ENCODE measurements at regions not wholly inside any gene's neighbourhood (a gene's known extent, or its start where the extent isn't known, plus 50 kb on each side); places are given as distances from the start of the nearest gene placed in this dataset.

DNA sequence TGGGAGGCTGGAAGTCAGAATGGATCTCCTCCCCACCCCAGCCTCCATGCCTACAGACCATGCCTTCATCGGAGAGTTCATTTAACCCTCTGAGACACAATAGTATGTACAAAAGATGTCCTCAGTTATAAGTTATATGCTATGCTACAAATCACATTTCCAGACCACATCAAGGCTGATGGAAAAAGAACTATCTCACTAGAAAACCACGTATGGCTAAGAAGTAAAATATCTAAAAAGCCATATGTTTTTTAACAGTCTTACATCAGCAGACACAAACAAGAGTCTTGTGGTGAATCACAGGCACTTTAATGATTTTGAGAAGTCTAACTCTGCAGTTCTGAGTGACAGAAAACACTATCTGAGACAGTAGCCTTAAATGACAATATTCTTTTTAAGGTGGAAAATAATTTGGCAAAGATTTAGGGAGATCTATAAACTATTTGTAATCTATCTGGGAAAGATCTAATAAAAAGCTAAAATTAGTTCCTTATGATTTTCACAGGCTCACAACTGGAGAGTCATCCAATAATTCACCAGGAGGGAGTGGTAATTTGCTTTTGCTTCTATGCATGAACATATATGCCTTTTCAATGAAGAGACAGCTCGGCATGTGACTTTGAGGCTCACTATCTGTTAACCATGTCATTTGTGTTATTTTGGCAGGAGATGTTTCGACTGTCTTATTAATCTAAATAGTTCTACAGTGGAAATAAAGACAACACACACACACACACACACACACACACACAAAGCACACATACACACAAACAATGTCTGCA, 197.5 kb downstream of the IRS1 start:
- H3K27me3 ChIP-seq (ENCODE audit: low read depth): peaks cover 3% of the 10 kb centered on the region
- in situ Hi-C loops (cut with MboI; ENCODE audit: low sequenced_read_pairs): no loop called here
- no peak for DNase-seq (ENCODE audit: low spot score in 2 of 2)
- no peaks in the 10 kb centered on the region for H3K4me1 ChIP-seq
- H3K36me3 ChIP-seq (replicated peaks): no peaks in the 10 kb centered on the region
- H3K4me3 ChIP-seq: no peak overlapping the region
- H3K9me3 ChIP-seq: no peaks in the 10 kb centered on the region

DNA sequence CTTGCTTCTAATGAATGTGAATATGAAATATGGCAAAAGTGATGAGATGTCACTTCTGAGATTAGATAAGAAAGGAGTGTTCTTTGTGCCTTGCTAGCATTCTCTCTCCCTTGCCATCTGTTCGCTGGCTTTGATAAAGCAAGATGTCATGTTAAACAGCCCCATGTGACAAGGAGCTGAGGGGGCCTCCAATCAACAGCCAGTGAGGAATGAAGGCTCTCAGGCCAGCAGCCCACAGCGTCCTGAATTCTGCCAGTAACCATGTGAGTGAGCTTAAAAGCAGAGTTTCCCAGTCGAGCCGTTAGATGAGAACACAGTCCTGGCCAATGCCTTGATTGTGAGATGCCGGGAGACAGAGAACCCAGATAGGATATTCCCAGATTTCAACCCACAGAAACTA, 198.8 kb downstream of the IRS1 start:
- Histone ChIP-seq H3K27me3 (ENCODE audit: low read depth) (peaks cover 3% of the 10 kb centered on the region), H3K4me1 (no peaks in the 10 kb centered on the region), H3K9me3 (no peaks in the 10 kb centered on the region), H3K4me3 (no peak overlapping the region), H3K36me3 (replicated peaks) (no peaks in the 10 kb centered on the region)
- no peak for DNase-seq (ENCODE audit: low spot score in 2 of 2)
- in situ Hi-C loops (cut with MboI; ENCODE audit: low sequenced_read_pairs): no loop called here

DNA sequence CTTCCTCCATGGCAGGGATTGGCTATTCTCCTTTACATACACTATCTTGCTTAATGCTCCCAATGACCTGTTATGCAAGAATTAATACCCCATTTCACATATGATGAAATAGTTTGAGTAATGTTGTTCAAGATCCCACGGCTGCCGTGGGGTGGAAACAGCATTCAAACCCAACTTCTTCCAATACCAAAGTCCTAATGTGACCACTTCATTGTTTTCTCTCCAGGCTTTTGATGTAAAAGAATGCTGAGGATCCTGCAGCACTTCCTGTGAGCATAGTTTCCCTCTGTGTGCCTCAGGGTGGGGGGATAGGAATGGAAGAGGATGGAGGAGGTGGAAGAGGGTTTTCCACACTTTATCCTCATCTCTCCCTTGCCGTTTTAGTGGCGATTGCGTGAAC, 199.4 kb downstream of the IRS1 start:
- no peaks in the 10 kb centered on the region for H3K36me3 ChIP-seq (replicated peaks)
- DNase-seq (ENCODE audit: low spot score in 2 of 2): no peak
- peaks cover 3% of the 10 kb centered on the region for H3K27me3 ChIP-seq (ENCODE audit: low read depth)
- no peaks in the 10 kb centered on the region for H3K9me3 ChIP-seq
- H3K4me3 ChIP-seq: no peak overlapping the region
- H3K4me1 ChIP-seq: no peaks in the 10 kb centered on the region
- in situ Hi-C loops (cut with MboI; ENCODE audit: low sequenced_read_pairs): no loop called here

DNA sequence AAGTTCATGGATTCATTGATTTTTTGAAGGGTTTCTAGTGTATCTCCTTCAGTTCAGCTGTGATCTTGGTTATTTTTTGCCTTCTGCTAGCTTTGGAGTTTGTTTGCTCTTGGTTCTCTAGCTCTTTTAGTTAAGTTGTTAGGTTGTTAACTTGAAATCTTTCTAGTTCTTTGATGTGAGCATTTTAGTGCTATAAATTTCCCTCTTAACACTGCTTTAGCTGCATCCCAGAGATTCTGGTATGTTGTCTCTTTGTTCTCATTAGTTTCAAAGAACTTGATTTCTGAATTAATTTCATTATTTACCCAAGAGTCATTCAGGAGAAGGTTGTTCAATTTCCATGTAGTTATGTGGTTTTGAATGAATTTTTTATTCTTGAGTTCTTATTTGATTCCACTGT, 210.6 kb downstream of the IRS1 start:
- no peaks in the 10 kb centered on the region for H3K9me3 ChIP-seq
- no peak overlapping the region for H3K4me3 ChIP-seq
- DNase-seq (ENCODE audit: low spot score in 2 of 2): no peak
- in situ Hi-C loops (cut with MboI; ENCODE audit: low sequenced_read_pairs): no loop called here
- no peaks in the 10 kb centered on the region for H3K4me1 ChIP-seq
- H3K27me3 ChIP-seq (ENCODE audit: low read depth): no peaks in the 10 kb centered on the region
- no peaks in the 10 kb centered on the region for H3K36me3 ChIP-seq (replicated peaks)

DNA sequence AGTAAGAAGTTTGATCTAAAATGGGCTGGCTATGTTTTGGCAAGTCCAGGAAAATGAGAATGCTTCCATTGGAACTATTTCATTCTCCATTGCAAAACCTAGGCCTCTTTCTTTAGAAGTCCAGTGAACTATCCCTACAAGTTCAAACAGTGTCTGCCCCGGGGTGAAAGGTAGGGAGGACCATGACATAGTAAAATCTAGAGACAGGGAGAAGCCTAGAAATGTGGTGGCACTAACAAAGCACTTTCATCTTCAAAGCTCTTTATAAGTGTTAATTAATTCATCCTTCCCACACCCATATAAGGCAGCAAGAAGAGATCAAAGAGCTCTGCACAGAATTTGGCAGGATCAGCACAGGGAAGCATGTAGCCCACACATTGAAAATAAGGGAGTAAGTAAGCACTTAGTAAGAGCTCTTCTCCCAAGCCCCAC, 214.5 kb downstream of the IRS1 start:
- Histone ChIP-seq H3K9me3 (no peaks in the 10 kb centered on the region), H3K36me3 (replicated peaks) (no peaks in the 10 kb centered on the region), H3K4me3 (no peak overlapping the region), H3K27me3 (ENCODE audit: low read depth) (no peaks in the 10 kb centered on the region), H3K4me1 (no peaks in the 10 kb centered on the region)
- no peak for DNase-seq (ENCODE audit: low spot score in 2 of 2)
- in situ Hi-C loops (cut with MboI; ENCODE audit: low sequenced_read_pairs): no loop called here

DNA sequence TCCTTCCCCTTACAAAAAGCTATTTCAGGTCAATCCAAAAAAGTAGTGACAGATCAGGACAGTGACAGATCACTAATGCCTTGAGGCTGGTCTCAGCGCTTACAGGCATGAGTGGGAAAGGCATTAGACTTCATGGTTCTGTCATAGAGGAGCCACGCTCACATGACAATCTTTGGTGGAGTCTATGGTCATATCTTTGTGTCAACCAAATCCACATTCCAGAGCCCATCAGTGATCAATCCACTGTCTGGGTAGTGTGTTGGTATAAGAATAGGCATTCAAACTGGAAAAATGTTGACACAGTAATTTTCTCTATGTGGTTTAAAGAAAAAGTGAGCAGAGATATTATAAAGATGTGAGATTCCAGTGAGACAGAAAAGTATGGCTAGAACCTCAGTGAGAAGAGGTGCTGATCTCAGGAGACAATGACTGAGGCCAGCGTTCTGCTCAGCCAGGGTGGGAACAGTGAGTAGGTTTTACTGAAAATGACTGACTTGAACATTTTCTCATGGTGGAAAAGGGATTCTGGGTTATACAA, 215.0 kb downstream of the IRS1 start:
- no peaks in the 10 kb centered on the region for H3K36me3 ChIP-seq (replicated peaks)
- no peak overlapping the region for H3K4me3 ChIP-seq
- DNase-seq (ENCODE audit: low spot score in 2 of 2): no peak
- no peaks in the 10 kb centered on the region for H3K27me3 ChIP-seq (ENCODE audit: low read depth)
- in situ Hi-C loops (cut with MboI; ENCODE audit: low sequenced_read_pairs): no loop called here
- no peaks in the 10 kb centered on the region for H3K9me3 ChIP-seq
- no peaks in the 10 kb centered on the region for H3K4me1 ChIP-seq

DNA sequence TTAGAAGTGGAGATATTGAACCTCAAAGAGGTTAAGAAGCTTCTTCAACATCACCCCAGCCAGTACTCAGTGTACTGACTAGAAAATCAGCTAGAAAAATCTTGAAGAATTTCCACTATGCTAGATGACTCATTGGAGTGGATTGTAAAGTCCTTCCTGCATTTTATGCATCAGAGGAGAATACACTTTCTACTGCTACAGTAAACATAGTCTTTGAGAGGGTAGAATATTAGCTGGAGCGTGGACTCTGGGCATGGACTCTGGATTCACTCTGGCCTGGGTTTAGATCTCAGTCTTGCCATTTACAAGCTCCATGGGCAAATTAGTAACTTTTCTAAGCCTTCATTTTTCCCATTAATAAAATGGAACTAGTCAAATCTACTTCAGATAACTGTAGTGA, 215.9 kb downstream of the IRS1 start:
- Histone ChIP-seq H3K27me3 (ENCODE audit: low read depth) (no peaks in the 10 kb centered on the region), H3K36me3 (replicated peaks) (no peaks in the 10 kb centered on the region), H3K9me3 (no peaks in the 10 kb centered on the region), H3K4me3 (no peak overlapping the region), H3K4me1 (no peaks in the 10 kb centered on the region)
- in situ Hi-C loops (cut with MboI; ENCODE audit: low sequenced_read_pairs): no loop called here
- DNase-seq (ENCODE audit: low spot score in 2 of 2): no peak

DNA sequence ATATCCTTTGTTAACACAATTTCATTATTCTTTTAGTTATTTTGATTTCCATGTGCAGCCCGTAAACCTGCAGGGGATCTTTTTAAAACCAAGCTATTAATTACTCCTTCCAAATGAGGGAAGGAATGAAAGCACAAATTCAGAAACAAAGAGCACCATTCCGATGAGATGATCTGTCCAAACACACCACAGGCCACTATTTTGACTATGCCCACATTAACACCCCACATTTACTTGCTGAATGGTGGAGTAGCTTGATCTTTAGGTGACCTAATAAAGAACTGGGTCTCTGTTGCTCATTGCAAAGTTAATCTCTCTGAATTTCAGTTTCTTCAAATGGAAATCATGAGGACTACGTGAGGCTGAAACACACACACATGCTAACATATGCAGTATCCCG, 218.0 kb downstream of the IRS1 start:
- Histone ChIP-seq H3K9me3 (no peaks in the 10 kb centered on the region), H3K4me1 (no peaks in the 10 kb centered on the region), H3K36me3 (replicated peaks) (no peaks in the 10 kb centered on the region), H3K4me3 (no peak overlapping the region), H3K27me3 (ENCODE audit: low read depth) (no peaks in the 10 kb centered on the region)
- in situ Hi-C loops (cut with MboI; ENCODE audit: low sequenced_read_pairs): no loop called here
- no peak for DNase-seq (ENCODE audit: low spot score in 2 of 2)

DNA sequence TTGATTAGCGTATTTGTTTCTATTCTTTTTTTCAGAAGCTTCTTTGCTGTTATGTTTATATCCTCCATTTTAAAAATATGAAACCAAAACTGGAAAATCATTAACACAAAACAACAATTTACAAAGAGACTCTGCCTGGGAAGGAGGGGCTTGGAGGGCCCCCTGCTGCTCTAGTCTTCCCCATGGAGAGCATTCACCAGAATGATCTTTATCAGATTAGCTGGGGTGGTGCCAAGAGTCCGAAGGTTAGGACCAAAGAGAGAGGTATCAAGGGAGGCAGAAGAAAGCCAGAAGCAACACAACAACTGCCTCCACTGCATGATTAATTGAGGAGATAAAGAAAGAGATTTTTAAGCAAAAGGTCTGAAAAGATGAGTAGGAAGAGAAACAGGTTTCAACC, 218.6 kb downstream of the IRS1 start:
- H3K36me3 ChIP-seq (replicated peaks): no peaks in the 10 kb centered on the region
- no peak for DNase-seq (ENCODE audit: low spot score in 2 of 2)
- H3K4me3 ChIP-seq: no peak overlapping the region
- H3K4me1 ChIP-seq: no peaks in the 10 kb centered on the region
- no peaks in the 10 kb centered on the region for H3K27me3 ChIP-seq (ENCODE audit: low read depth)
- in situ Hi-C loops (cut with MboI; ENCODE audit: low sequenced_read_pairs): no loop called here
- no peaks in the 10 kb centered on the region for H3K9me3 ChIP-seq

DNA sequence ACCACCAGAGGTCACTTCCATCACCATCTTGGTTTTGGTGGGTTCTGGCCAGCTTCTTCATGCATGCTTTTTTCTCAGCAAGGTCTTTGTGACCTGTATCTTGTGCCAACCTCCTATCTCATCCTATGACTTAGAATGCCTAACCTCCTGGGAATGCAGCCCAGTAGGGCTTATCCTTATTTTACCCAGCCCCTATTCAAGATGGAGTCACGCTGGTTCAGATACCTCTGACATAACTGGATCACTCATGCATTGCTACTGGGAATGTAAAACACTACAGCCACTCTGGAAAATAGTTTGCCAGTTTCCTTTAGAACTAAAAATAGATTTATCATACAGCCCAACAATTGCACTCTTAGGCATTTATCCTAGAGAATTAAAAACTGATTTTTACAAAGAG, 219.2 kb downstream of the IRS1 start:
- no peak for DNase-seq (ENCODE audit: low spot score in 2 of 2)
- H3K4me1 ChIP-seq: no peaks in the 10 kb centered on the region

DNA sequence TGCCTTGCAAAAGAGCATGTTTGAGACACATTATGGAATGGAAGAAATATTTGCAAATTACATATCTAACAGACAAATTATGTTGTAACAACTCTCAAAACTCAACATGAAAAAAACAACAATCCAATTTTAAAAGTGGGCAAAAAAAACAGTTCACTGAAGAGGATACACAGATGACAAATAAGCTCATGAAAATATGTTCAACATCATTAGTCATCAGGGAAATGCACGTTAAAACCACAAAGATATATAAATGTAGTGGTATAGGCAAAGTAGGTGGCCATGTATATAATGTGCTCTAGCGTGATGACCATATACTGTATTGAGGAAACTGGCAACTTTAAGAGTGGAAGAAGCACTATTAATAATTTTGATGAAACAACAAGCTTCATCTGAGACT, 220.1 kb downstream of the IRS1 start:
- H3K9me3 ChIP-seq: no peaks in the 10 kb centered on the region
- H3K4me1 ChIP-seq: no peaks in the 10 kb centered on the region
- in situ Hi-C loops (cut with MboI; ENCODE audit: low sequenced_read_pairs): no loop called here
- H3K36me3 ChIP-seq (replicated peaks): no peaks in the 10 kb centered on the region
- H3K4me3 ChIP-seq: no peak overlapping the region
- H3K27me3 ChIP-seq (ENCODE audit: low read depth): no peaks in the 10 kb centered on the region
- DNase-seq (ENCODE audit: low spot score in 2 of 2): no peak

More for the DNA sequence above, 219.2 kb downstream of the IRS1 start:
- Histone ChIP-seq H3K36me3 (replicated peaks) (no peaks in the 10 kb centered on the region), H3K27me3 (ENCODE audit: low read depth) (no peaks in the 10 kb centered on the region), H3K9me3 (no peaks in the 10 kb centered on the region), H3K4me3 (no peak overlapping the region)
- in situ Hi-C loops (cut with MboI; ENCODE audit: low sequenced_read_pairs): no loop called here

DNA sequence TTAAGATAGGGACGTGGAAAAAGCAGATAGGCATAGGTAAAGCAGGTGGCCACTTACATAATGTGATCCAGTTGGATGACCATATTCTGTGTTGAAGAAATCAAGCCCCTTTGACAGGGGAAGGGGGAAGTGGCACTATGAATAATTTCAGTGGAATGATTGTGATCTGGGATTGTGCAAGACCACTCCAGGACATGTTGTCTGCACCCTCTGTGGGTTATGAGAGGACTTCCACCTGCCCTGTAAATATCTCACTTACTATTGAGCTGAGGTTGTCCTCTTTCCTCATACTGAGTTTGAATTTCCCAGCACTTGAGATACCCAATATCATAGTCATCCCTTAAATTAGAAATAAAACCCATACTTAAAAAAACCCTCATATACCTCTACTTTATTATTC, 220.7 kb downstream of the IRS1 start:
- Histone ChIP-seq H3K4me1 (no peaks in the 10 kb centered on the region), H3K27me3 (ENCODE audit: low read depth) (no peaks in the 10 kb centered on the region), H3K4me3 (no peak overlapping the region), H3K9me3 (no peaks in the 10 kb centered on the region), H3K36me3 (replicated peaks) (no peaks in the 10 kb centered on the region)
- in situ Hi-C loops (cut with MboI; ENCODE audit: low sequenced_read_pairs): no loop called here
- DNase-seq (ENCODE audit: low spot score in 2 of 2): no peak

DNA sequence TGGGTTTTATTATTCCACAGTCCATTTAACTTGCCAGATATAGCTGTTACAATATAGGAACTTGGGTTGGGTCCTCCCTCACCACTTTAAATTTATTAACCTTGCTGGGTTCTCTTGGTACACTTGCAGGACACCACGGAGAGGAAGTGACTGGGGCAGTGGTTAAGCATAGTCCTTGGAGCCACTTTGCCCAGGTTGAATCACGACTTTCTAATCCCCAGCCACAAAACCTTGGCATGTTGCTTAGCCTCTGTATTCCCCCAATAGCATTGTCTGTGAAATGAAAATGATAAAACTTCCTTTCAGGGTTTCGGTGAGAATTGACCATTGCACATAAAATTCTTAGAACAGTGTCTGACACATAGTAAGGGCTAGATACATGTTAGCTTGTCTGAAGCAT, 221.2 kb downstream of the IRS1 start:
- in situ Hi-C loops (cut with MboI; ENCODE audit: low sequenced_read_pairs): no loop called here
- no peaks in the 10 kb centered on the region for H3K36me3 ChIP-seq (replicated peaks)
- no peak for DNase-seq (ENCODE audit: low spot score in 2 of 2)
- H3K9me3 ChIP-seq: no peaks in the 10 kb centered on the region
- no peaks in the 10 kb centered on the region for H3K27me3 ChIP-seq (ENCODE audit: low read depth)
- H3K4me1 ChIP-seq: no peaks in the 10 kb centered on the region
- no peak overlapping the region for H3K4me3 ChIP-seq

DNA sequence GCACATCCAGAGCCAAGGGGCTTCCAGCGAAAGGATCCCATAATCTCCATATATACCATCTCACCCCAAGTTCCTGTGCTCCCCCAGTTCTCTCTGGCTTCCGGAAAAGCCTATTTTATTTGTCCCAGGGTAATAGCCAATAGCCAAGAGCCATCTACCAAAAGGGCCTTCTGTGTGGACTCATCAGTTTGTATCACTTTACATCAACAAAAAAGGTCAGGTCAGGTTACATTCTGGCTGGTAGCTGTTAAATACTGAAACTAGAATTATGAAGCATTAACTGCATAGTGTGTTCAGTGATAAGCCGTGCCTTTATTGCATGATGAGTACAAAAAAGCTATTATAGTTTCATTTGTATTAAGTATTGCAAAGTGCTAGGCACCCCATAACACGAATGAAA, 223.7 kb downstream of the IRS1 start:
- Histone ChIP-seq H3K4me3 (no peak overlapping the region), H3K36me3 (replicated peaks) (no peaks in the 10 kb centered on the region), H3K27me3 (ENCODE audit: low read depth) (no peaks in the 10 kb centered on the region), H3K4me1 (no peaks in the 10 kb centered on the region), H3K9me3 (no peaks in the 10 kb centered on the region)
- DNase-seq (ENCODE audit: low spot score in 2 of 2): no peak
- in situ Hi-C loops (cut with MboI; ENCODE audit: low sequenced_read_pairs): no loop called here

DNA sequence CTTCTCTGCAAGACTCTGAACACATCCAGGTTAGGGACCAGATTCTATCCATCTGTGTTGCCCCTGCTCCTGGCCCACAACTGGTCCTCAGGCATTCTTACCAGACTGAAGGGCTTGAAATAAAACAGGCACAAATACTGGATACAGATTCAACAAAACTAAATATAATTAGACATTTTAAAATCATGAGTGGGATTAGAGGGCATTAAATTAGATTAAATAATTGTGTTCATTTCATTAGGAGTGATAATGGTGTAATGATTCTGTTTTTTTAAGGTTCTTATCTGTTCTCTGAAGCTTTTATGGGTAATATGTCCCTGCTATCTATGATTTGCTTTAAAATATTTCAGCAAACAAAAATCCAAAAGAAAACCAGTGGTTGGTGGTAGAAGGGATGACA, 226.5 kb downstream of the IRS1 start:
- Histone ChIP-seq H3K36me3 (replicated peaks) (no peaks in the 10 kb centered on the region), H3K9me3 (no peaks in the 10 kb centered on the region), H3K4me1 (no peaks in the 10 kb centered on the region), H3K4me3 (no peak overlapping the region), H3K27me3 (ENCODE audit: low read depth) (no peaks in the 10 kb centered on the region)
- in situ Hi-C loops (cut with MboI; ENCODE audit: low sequenced_read_pairs): no loop called here
- DNase-seq (ENCODE audit: low spot score in 2 of 2): no peak

All from HAP-1 (cell line).